NT2/D1 (cell line): ENCODE measurements at regions not wholly inside any gene's neighbourhood (a gene's known extent, or its start where the extent isn't known, plus 50 kb on each side); places are given as distances from the start of the nearest gene placed in this dataset.

Experiments
- DNase-seq: peaks from one replicate; pipeline ENCODE4 v3.0.0-alpha.2; 2011; ENCODE audit warnings: low read depth, low spot score
- H3K27me3 ChIP-seq: 2 replicates; pipeline ENCODE4 v1.6.0; 2011; ENCODE audit warnings: mild to moderate bottlenecking; ENCODE audit not compliant: insufficient read length, insufficient read depth
- H3K36me3 ChIP-seq: 2 replicates; pipeline ENCODE4 v1.6.1; 2011; ENCODE audit warnings: mild to moderate bottlenecking, low read length, mixed read lengths; ENCODE audit not compliant: insufficient read depth, insufficient read length
- H3K4me1 ChIP-seq: 2 replicates; pipeline ENCODE4 v1.5.1; 2011; ENCODE audit not compliant: insufficient read depth, insufficient read length
- H3K4me3 ChIP-seq: 2 replicates; pipeline ENCODE4 v1.5.1; 2011; ENCODE audit warnings: low read depth; ENCODE audit not compliant: insufficient read length
- H3K9ac ChIP-seq: 2 replicates; pipeline ENCODE4 v1.6.0; 2011; ENCODE audit warnings: low read depth; ENCODE audit not compliant: insufficient read length
- H3K9me3 ChIP-seq: 2 replicates; pipeline ENCODE4 v1.5.1; 2011; ENCODE audit warnings: mild to moderate bottlenecking, low read length; ENCODE audit not compliant: insufficient read depth
- SUZ12 ChIP-seq: IDR thresholded peaks from 2 replicates; pipeline ENCODE4 v1.6.1; 2011; ENCODE audit not compliant: insufficient read length, insufficient read depth; ENCODE audit errors: extremely low read depth
- YY1 ChIP-seq: IDR thresholded peaks from 2 replicates; pipeline ENCODE4 v1.6.1; 2011; ENCODE audit not compliant: insufficient read length, insufficient read depth
- ZNF274 ChIP-seq: IDR thresholded peaks from 2 replicates; pipeline ENCODE4 v1.6.1; 2011; ENCODE audit warnings: mild to moderate bottlenecking, low read depth, low read length

DNA sequence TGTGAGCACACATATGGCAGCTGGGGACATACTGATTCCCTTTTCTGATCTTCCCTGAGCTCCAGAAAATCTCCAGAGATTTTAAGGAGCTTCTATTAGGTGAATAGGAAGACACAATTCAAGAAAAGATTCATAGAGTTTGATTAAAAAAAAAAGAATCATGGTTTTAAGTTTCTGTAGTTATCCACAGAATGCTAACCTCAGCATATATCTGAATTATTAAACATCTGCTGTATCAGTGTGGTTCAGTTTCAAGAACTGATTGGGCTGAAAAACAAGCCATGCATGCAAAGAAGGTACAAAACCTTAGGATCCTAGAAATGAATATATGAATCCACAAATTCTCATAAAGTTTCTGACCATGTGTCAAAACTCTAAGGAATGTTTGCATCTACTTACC, 94.1 kb upstream of the ZNF438 start:
- no peaks in the 10 kb centered on the region for H3K27me3 ChIP-seq
- no peaks in the 10 kb centered on the region for H3K36me3 ChIP-seq
- TF ChIP-seq ZNF274 (no peak), SUZ12 (no peak), YY1 (no peak)
- H3K9me3 ChIP-seq = no peaks in the 10 kb centered on the region
- peaks cover 3% of the 10 kb centered on the region for H3K4me1 ChIP-seq
- no peak overlapping the region for H3K9ac ChIP-seq
- DNase-seq = no peak
- no peak overlapping the region for H3K4me3 ChIP-seq

- DNase-seq = no peak
- no peaks in the 10 kb centered on the region for H3K36me3 ChIP-seq
- H3K4me1 ChIP-seq = peaks cover 3% of the 10 kb centered on the region
- H3K9ac ChIP-seq = no peak overlapping the region
- H3K9me3 ChIP-seq = no peaks in the 10 kb centered on the region
- no peaks in the 10 kb centered on the region for H3K27me3 ChIP-seq
- TF ChIP-seq SUZ12 (no peak), YY1 (no peak), ZNF274 (no peak)
- H3K4me3 ChIP-seq = no peak overlapping the region
Observed at GRCh38 chr10:31126593-31126992, 94.9 kb upstream of the ZNF438 start.

GRCh38 chr10:31128536-31128935, 96.9 kb upstream of the ZNF438 start:
- TF ChIP-seq YY1 (no peak), ZNF274 (no peak), SUZ12 (no peak)
- Histone ChIP-seq H3K36me3 (no peaks in the 10 kb centered on the region), H3K27me3 (no peaks in the 10 kb centered on the region), H3K4me1 (peaks cover 7% of the 10 kb centered on the region), H3K9me3 (no peaks in the 10 kb centered on the region), H3K9ac (no peak overlapping the region), H3K4me3 (no peak overlapping the region)
- DNase-seq = no peak

- Histone ChIP-seq H3K36me3 (no peaks in the 10 kb centered on the region), H3K9me3 (no peaks in the 10 kb centered on the region), H3K4me1 (peaks cover 7% of the 10 kb centered on the region), H3K4me3 (no peak overlapping the region), H3K9ac (no peak overlapping the region), H3K27me3 (no peaks in the 10 kb centered on the region)
- TF ChIP-seq SUZ12 (no peak), YY1 (no peak), ZNF274 (no peak)
- no peak for DNase-seq
Observed at GRCh38 chr10:31129271-31129670, 97.6 kb upstream of the ZNF438 start.

DNA sequence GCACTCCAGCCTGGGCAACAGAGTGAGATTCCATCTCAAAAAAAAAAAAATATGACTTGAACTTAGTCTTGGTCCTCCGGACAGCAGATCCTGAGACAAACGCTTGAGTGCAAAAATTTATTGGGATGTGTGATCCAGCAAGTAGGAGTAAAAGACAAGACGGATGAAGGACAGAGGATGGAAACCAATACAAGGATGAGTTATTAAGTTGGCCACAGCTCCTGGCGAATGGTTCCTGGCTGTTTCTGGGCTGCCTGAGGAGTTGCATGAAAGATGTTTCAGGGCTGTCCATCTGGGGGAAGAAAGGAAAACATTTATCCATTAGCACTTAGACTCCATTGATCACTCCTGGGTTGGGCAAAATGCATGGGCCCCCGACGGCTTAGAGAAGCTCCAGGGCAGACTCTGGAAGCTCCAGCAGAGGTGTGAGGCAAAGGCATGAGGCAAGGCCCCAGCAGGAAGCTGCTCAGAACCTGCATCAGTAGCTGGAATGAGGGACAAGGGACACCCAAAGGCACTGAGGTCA, 98.3 kb upstream of the ZNF438 start:
- TF ChIP-seq YY1 (no peak), SUZ12 (no peak), ZNF274 (no peak)
- H3K9me3 ChIP-seq = no peaks in the 10 kb centered on the region
- no peak overlapping the region for H3K4me3 ChIP-seq
- no peaks in the 10 kb centered on the region for H3K36me3 ChIP-seq
- peaks cover 5% of the 10 kb centered on the region for H3K4me1 ChIP-seq
- no peak for DNase-seq
- H3K27me3 ChIP-seq = no peaks in the 10 kb centered on the region
- H3K9ac ChIP-seq = no peak overlapping the region

GRCh38 chr10:31130406-31130805, 98.7 kb upstream of the ZNF438 start:
- H3K9me3 ChIP-seq = no peaks in the 10 kb centered on the region
- H3K27me3 ChIP-seq = no peaks in the 10 kb centered on the region
- DNase-seq = no peak
- peaks cover 4% of the 10 kb centered on the region for H3K4me1 ChIP-seq
- no peaks in the 10 kb centered on the region for H3K36me3 ChIP-seq
- no peak overlapping the region for H3K9ac ChIP-seq
- TF ChIP-seq YY1 (no peak), SUZ12 (no peak), ZNF274 (no peak)
- no peak overlapping the region for H3K4me3 ChIP-seq

DNA sequence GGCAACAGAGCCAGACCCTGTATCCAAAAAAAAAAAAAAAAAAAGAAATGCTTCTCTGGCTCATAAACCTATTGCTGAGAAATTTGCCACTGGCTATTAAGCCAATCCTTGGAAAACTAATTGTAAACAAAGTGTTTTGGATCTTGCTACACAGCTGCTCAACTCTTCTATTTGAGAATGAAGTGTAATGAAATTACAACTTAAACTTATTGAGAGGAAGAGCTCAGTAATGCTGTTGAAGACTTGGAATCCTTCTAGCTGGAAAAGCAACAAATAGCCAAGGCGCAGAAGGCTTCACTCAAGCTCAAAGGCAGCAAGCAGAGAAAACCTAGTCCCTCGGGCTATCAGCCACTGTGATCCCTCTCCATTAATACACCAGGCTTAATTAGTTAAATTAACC, 99.6 kb upstream of the ZNF438 start:
- H3K4me1 ChIP-seq = peaks cover 4% of the 10 kb centered on the region
- no peak for TF ChIP-seq ZNF274
- TF ChIP-seq YY1 = no peak
- TF ChIP-seq SUZ12 = no peak
- no peaks in the 10 kb centered on the region for H3K27me3 ChIP-seq
- H3K9me3 ChIP-seq = no peaks in the 10 kb centered on the region
- DNase-seq = no peak
- no peaks in the 10 kb centered on the region for H3K36me3 ChIP-seq
- H3K9ac ChIP-seq = no peak overlapping the region
- no peak overlapping the region for H3K4me3 ChIP-seq

DNA sequence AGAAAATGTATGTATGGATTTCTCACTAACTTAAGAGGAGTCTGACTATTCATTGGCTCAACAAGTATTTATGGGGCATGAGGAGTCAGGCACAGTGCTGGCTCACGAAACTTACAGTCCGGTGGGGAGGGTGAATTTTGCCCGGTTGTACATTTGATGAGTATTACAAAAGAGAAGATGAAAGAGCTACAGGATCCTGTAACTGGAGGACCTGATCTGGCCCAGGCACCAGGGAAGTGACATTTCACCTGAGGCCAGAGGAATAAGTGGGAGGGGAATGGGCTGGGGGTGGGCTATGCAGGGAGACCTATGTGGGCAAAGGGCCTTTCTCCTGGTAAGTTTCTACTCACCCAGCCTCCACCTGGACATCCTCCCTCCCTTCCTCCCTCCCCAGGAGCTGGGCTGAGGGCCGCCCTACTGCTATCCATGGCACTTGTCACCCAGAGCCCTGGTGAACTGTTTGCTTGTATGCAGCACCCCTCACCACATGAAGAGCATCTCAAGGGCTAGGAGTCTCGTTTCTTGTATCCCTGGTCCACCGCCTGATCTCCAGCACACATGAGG, 101.1 kb upstream of the ZNF438 start:
- H3K4me3 ChIP-seq = no peak overlapping the region
- no peak overlapping the region for H3K9ac ChIP-seq
- no peaks in the 10 kb centered on the region for H3K9me3 ChIP-seq
- DNase-seq = no peak
- no peak for TF ChIP-seq ZNF274
- no peak for TF ChIP-seq YY1
- TF ChIP-seq SUZ12 = no peak
- no peaks in the 10 kb centered on the region for H3K36me3 ChIP-seq
- H3K4me1 ChIP-seq = peaks cover 4% of the 10 kb centered on the region
- no peaks in the 10 kb centered on the region for H3K27me3 ChIP-seq
